ENCODE measurements at regions not wholly inside any gene's neighbourhood (a gene's known extent, or its start where the extent isn't known, plus 50 kb on each side); places are given as distances from the start of the nearest gene placed in this dataset.

- no peak overlapping the region for H3K9ac ChIP-seq (ENCODE audit: insufficient read depth, low read depth, low read length)
- no peaks in the 10 kb centered on the region for H3K79me2 ChIP-seq (ENCODE audit: insufficient read depth, low read length)
- ChIA-PET POLR2A (no interaction called here), CTCF (ENCODE audit: low intra/inter-chr PET ratio, low total read pairs) (no interaction called here)
- in situ Hi-C loops (cut with HindIII; ENCODE audit: extremely low pct_ligation_motif_present, low pct_unique_long_range_greater_than_20kb), result no loop called here
- no peak overlapping the region for H3K4me3 ChIP-seq (replicated peaks in 1 of 3; ENCODE audit: insufficient read depth in 1 of 3, low read depth in 2 of 3, low read length in 3 of 3)
- ATAC-seq (no peak), FAIRE-seq (no peak), DNase-seq (ENCODE audit: low spot score) (no peak)
- H2AFZ ChIP-seq (ENCODE audit: low read length), result no peak overlapping the region
- WGBS (ENCODE audit: low lambda C conversion rate), result 92% methylated on average over 1 of the region's 1 CpG
- TF ChIP-seq ZNF7 (CRISPR knock-in tag; IDR thresholded peaks at IDR 0.05) (no peak), ZNF777 (CRISPR knock-in tag; IDR thresholded peaks at IDR 0.05) (no peak), ARID2 (CRISPR knock-in tag; IDR thresholded peaks at IDR 0.05; ENCODE audit: borderline replicate concordance) (no peak)
- H3K4me1 ChIP-seq (ENCODE audit: insufficient read depth, low read length), result no peaks in the 10 kb centered on the region
- no peak overlapping the region for H3K4me2 ChIP-seq (ENCODE audit: low read depth, low read length)
- H4K20me1 ChIP-seq (ENCODE audit: insufficient read depth, low read length), result no peaks in the 10 kb centered on the region
- H3K9me3 ChIP-seq (ENCODE audit: low read length), result no peaks in the 10 kb centered on the region; the same call in 1 of the 2 replicates
- intact Hi-C loops (cut with micrococcal nuclease; ENCODE audit: unreplicated experiment), result no loop called here
- H3K27ac ChIP-seq (ENCODE audit: extremely low read length, insufficient read depth, low read length), result no peak overlapping the region
- H3K36me3 ChIP-seq (replicated peaks in 1 of 2; ENCODE audit: control insufficient read depth in 1 of 2, insufficient read depth in 2 of 2, low read length in 2 of 2), result no peaks in the 10 kb centered on the region
- BruUV-seq (replicated peaks), result no TSS peak
- H3K27me3 ChIP-seq (ENCODE audit: control insufficient read depth in 1 of 2, insufficient read depth in 2 of 2, low read length in 2 of 2), result no peaks in the 10 kb centered on the region
These were observed 405.2 kb upstream of the WWC1 start for GRCh38 chr5:167886196-167886595.

GRCh38 chr5:167888393-167888792, 403.1 kb upstream of the WWC1 start:
- H3K9me3 ChIP-seq (ENCODE audit: low read length), result no peaks in the 10 kb centered on the region
- POLR2A ChIA-PET, result no interaction called here
- FAIRE-seq (no peak), DNase-seq (ENCODE audit: low spot score) (peak; percentile 5), ATAC-seq (0 out of 3 replicates have a peak, but pooled peaks have one; percentile 31)
- no peak overlapping the region for H3K4me3 ChIP-seq (replicated peaks in 1 of 3; ENCODE audit: insufficient read depth in 1 of 3, low read depth in 2 of 3, low read length in 3 of 3)
- H3K36me3 ChIP-seq (replicated peaks in 1 of 2; ENCODE audit: control insufficient read depth in 1 of 2, insufficient read depth in 2 of 2, low read length in 2 of 2), result no peaks in the 10 kb centered on the region
- no peak overlapping the region for H3K27ac ChIP-seq (ENCODE audit: extremely low read length, insufficient read depth, low read length)
- H4K20me1 ChIP-seq (ENCODE audit: insufficient read depth, low read length), result no peaks in the 10 kb centered on the region
- H3K9ac ChIP-seq (ENCODE audit: insufficient read depth, low read depth, low read length), result no peak overlapping the region
- no peak overlapping the region for H3K4me2 ChIP-seq (ENCODE audit: low read depth, low read length)
- H2AFZ ChIP-seq (ENCODE audit: low read length), result no peak overlapping the region
- no TSS peak for BruUV-seq (replicated peaks)
- WGBS (ENCODE audit: low lambda C conversion rate), result 33% methylated on average over 1 of the region's 1 CpG
- no peaks in the 10 kb centered on the region for H3K4me1 ChIP-seq (ENCODE audit: insufficient read depth, low read length)
- intact Hi-C loops (cut with micrococcal nuclease; ENCODE audit: unreplicated experiment), result no loop called here
- H3K27me3 ChIP-seq (ENCODE audit: control insufficient read depth in 1 of 2, insufficient read depth in 2 of 2, low read length in 2 of 2), result no peaks in the 10 kb centered on the region
- H3K79me2 ChIP-seq (ENCODE audit: insufficient read depth, low read length), result no peaks in the 10 kb centered on the region
- in situ Hi-C loops (cut with HindIII; ENCODE audit: extremely low pct_ligation_motif_present, low pct_unique_long_range_greater_than_20kb), result no loop called here
- CTCF ChIA-PET (ENCODE audit: low intra/inter-chr PET ratio, low total read pairs), result no interaction called here
- TF ChIP-seq ZFY (CRISPR knock-in tag; IDR thresholded peaks at IDR 0.05), result no peak
- no peak for TF ChIP-seq CC2D1A (CRISPR knock-in tag; IDR thresholded peaks at IDR 0.05)
- no peak for TF ChIP-seq ZNF329 (CRISPR knock-in tag; IDR thresholded peaks at IDR 0.05; ENCODE audit: low read depth)
- no peak for TF ChIP-seq PBX3 (CRISPR knock-in tag; IDR thresholded peaks at IDR 0.05; ENCODE audit: borderline replicate concordance)
